AG04450 (cell line): ENCODE measurements at regions not wholly inside any gene's neighbourhood (a gene's known extent, or its start where the extent isn't known, plus 50 kb on each side); places are given as distances from the start of the nearest gene placed in this dataset.

Experiments
- CTCF ChIA-PET: fragments of 300-600, 350-600 bp; formaldehyde crosslinking; extraction: SDS; loops from one replicate; lab custom pipeline; 2022; ENCODE audit warnings: antibody characterized with exemption, inconsistent platforms; lab: Charles Lee
- POLR2A ChIA-PET: fragments of 350-600 bp; formaldehyde crosslinking; extraction: SDS; loops from one replicate; lab custom pipeline; 2021; ENCODE audit warnings: antibody characterized with exemption, inconsistent platforms; lab: Yijun Ruan, JAX
- DNase-seq: peaks from one replicate; pipeline ENCODE4 v3.0.0-alpha.2; 2011; ENCODE audit warnings: low read depth, low spot score
- H3K27ac ChIP-seq: one replicate; pipeline ENCODE4 v1.5.1; 2012; ENCODE audit warnings: low read depth, low read length, control low read depth
- H3K27me3 ChIP-seq: one replicate; pipeline ENCODE4 v1.6.0; 2012; ENCODE audit warnings: low read length; ENCODE audit not compliant: control insufficient read depth, insufficient read depth
- H3K4me3 ChIP-seq: 2 replicates; pipeline ENCODE4 v1.5.1; 2011; ENCODE audit warnings: mild to moderate bottlenecking, low read depth, low read length, control low read depth
- H3K9me3 ChIP-seq: 2 replicates; pipeline ENCODE4 v1.5.1; 2012; ENCODE audit warnings: low read length; ENCODE audit not compliant: control insufficient read depth, insufficient read depth
- TF ChIP-seq, protein P1 (sequence below): IDR thresholded peaks from 2 replicates; pipeline ENCODE4 v1.5.1; 2011; ENCODE audit warnings: low read depth, low read length, control low read depth, inconsistent platforms

DNA sequence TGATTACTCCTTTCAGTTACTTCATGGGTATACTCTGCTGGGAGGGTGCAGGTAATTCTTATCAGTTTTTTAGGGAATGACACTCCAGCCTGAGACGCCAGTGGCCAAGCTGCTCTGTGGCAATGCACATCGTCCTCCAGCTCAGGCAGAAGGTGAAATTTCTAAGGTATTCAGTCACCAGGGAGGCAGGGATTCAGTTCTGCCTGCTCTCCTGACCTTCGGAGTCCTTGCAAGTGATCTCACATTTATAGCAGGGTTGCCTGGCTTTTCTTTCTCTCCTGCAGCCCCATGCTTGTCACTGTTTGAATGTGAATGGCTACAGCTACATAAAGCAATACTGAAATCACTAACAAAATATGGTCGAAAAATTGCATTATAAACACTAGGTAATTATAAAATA is 1447.5 kb downstream of the EFNB2 start:
- ChIA-PET CTCF (no interaction called here), POLR2A (no interaction called here)
- H3K27ac ChIP-seq = no peak overlapping the region
- no peaks in the 10 kb centered on the region for H3K9me3 ChIP-seq
- no peak overlapping the region for H3K4me3 ChIP-seq
- no peak for DNase-seq
- TF ChIP-seq, protein P1, sequence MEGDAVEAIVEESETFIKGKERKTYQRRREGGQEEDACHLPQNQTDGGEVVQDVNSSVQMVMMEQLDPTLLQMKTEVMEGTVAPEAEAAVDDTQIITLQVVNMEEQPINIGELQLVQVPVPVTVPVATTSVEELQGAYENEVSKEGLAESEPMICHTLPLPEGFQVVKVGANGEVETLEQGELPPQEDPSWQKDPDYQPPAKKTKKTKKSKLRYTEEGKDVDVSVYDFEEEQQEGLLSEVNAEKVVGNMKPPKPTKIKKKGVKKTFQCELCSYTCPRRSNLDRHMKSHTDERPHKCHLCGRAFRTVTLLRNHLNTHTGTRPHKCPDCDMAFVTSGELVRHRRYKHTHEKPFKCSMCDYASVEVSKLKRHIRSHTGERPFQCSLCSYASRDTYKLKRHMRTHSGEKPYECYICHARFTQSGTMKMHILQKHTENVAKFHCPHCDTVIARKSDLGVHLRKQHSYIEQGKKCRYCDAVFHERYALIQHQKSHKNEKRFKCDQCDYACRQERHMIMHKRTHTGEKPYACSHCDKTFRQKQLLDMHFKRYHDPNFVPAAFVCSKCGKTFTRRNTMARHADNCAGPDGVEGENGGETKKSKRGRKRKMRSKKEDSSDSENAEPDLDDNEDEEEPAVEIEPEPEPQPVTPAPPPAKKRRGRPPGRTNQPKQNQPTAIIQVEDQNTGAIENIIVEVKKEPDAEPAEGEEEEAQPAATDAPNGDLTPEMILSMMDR = no peak
- H3K27me3 ChIP-seq = no peaks in the 10 kb centered on the region

DNA sequence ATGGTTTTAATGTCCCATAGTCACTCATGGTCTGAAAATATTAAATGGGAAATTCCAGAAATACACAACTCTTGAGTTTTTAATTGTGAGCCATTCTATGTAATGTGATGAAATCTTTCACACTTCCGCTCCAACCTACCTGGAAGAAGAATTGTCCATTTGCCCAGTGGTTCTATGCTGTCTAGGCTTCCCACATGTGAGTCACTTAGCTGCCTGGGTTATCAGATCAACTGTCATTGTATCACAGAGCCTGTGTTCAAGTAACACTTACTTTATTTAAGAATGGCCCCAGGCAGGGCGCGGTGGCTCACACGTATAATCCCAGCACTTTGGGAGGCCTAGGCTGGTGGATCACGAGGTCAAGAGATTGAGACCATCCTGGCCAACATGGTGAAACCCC is 1450.5 kb downstream of the EFNB2 start:
- Histone ChIP-seq H3K4me3 (no peak overlapping the region), H3K27ac (no peak overlapping the region), H3K9me3 (no peaks in the 10 kb centered on the region), H3K27me3 (no peaks in the 10 kb centered on the region)
- TF ChIP-seq, protein P1 = no peak
- DNase-seq = no peak
- ChIA-PET CTCF (no interaction called here), POLR2A (no interaction called here)

DNA sequence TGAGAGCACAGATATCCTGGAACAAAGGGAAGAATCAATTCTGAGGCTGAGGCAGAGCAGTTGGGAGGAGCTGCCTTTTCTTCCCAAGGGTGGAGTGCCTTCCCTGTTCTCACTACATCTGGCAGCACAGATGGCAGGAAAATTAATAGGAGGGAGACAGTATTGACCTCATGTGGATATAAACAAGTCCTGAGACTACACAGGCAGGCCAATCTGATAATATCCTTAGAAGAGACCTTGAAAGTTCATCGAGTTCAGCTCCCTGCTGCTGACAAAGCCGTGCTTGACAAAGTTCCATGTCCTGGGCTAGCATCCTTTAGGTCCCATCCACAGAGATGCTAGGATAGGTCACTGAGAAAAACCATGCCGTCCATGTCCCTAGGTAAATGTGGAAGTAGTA is 1451.5 kb downstream of the EFNB2 start:
- H3K27me3 ChIP-seq = no peaks in the 10 kb centered on the region
- H3K27ac ChIP-seq = no peak overlapping the region
- DNase-seq = no peak
- no peak overlapping the region for H3K4me3 ChIP-seq
- no peaks in the 10 kb centered on the region for H3K9me3 ChIP-seq
- ChIA-PET POLR2A (no interaction called here), CTCF (no interaction called here)
- TF ChIP-seq, protein P1 = no peak

DNA sequence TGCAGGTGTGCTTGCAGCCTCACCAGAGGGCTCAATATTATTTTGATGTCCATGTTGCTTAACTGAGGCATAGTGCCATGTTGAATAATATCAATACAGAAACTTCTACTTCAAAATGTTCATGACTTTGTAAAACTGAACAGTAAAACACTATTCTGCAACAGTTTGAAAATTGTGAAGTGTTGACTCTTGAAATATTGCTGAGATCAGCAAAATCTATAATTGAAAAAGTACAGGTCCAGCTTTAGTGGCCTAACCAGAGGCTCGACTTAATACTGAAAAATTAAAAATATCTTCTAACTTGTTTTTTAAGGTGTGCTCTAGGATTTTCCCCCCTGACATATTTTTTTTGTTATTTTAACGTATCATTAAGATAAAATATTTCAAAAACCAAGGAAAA is 1460.7 kb downstream of the EFNB2 start:
- no peaks in the 10 kb centered on the region for H3K27me3 ChIP-seq
- no peak for DNase-seq
- POLR2A ChIA-PET = no interaction called here
- H3K27ac ChIP-seq = no peak overlapping the region
- H3K9me3 ChIP-seq = peaks cover 2% of the 10 kb centered on the region; the same call in 1 of the 2 replicates
- H3K4me3 ChIP-seq = no peak overlapping the region
- CTCF ChIA-PET = no interaction called here
- TF ChIP-seq, protein P1 = no peak

DNA sequence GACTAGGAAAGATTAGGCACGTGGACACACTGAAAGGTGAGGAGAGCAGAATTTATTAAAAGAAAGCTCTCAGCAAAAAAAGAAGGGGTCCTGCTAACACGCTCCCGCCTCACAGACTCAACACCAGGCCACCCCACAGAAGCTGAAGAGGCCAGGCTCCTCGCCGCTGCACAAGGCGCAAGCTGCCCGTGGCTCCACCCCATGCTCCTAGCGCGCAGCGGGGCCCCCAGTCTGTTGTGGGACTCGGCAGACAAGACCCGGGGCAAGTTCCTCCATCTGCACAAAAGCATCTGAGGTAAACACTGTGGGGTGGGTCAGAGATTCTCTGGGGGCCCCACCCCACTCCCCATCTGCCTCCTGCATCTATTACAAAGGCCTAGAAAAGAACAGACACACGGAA is 1462.4 kb downstream of the EFNB2 start:
- Histone ChIP-seq H3K27ac (no peak overlapping the region), H3K4me3 (no peak overlapping the region), H3K9me3 (peaks cover 2% of the 10 kb centered on the region; the same call in 1 of the 2 replicates), H3K27me3 (no peaks in the 10 kb centered on the region)
- POLR2A ChIA-PET = no interaction called here
- no peak for DNase-seq
- TF ChIP-seq, protein P1 = no peak
- CTCF ChIA-PET = no interaction called here
